ENCODE measurements at regions not wholly inside any gene's neighbourhood (a gene's known extent, or its start where the extent isn't known, plus 50 kb on each side); places are given as distances from the start of the nearest gene placed in this dataset.

DNA sequence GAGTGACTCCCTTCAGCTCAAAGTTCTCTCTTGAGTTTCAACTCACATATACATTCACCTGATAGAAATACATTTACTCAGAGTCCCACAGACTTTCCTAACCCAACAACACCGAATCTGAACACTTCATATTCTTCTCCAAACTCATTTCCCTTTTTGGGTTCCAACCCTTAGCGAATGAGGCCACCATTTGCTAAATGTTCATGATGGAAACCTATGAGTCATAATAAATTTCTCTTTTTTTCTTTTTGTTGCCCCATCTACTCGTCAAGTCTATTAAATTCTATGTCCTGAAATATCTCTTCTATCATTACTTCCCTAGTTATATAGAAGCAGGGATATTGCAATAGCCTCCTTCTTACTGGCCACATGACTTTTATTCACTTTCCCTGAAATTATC lies 100.1 kb downstream of the HLX start:
- in situ Hi-C loops (cut with MboI; ENCODE audit: low sequenced_read_pairs), result no loop called here

DNA sequence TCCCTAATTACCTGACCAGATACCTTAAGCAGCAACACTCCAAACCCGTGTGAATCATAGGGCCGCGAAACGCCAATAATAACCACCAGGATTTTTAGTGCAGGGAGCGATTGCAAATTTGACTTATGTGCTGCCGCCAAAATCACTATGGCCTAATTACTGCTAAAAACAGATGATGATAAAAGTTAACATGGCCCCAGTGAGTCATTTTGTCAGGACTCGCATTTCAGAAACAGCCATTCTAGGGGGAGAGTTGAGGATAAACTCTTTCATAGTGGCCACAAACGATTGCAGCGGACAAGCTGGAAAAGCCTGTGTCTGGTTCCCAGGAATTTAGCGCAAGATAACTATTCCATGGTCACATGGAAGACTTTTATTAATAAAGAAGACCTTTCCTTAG lies 103.4 kb downstream of the HLX start:
- in situ Hi-C loops (cut with MboI; ENCODE audit: low sequenced_read_pairs), result no loop called here

DNA sequence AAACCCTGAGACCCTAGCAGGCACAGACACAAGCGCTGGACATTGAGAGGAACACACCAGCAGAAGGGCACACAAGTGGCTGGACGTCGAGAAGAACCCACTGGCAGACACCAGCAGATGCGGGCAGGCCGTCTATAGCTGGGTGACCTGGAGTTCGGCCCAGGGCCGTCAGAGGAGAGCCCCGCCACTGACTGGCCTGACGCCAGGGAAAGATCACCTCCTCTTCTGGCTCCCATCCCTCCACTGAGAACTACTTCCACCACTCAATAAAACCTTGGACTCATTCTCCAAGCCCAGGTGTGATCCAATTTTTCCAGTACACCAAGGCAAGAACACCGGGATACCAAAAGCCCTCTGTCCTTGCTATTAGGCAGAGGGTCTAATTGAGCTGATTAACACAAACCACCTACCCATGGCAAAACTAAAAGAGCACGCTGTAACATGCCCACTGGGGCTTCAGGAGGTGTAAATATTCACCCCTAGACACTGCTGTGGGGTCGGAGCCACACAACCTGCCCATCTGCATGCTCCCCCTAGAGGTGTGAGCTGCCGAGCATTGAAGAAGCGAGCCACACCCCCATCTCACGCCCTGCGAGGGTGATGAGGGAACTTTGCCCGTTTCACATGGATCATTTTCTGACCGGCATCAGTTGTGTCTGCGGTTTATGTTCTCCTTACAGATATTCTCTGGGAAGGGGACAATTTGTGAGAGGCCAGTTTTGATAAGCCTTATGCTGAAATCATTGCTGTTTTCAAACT lies 104.8 kb downstream of the HLX start:
- in situ Hi-C loops (cut with MboI; ENCODE audit: low sequenced_read_pairs), result no loop called here

DNA sequence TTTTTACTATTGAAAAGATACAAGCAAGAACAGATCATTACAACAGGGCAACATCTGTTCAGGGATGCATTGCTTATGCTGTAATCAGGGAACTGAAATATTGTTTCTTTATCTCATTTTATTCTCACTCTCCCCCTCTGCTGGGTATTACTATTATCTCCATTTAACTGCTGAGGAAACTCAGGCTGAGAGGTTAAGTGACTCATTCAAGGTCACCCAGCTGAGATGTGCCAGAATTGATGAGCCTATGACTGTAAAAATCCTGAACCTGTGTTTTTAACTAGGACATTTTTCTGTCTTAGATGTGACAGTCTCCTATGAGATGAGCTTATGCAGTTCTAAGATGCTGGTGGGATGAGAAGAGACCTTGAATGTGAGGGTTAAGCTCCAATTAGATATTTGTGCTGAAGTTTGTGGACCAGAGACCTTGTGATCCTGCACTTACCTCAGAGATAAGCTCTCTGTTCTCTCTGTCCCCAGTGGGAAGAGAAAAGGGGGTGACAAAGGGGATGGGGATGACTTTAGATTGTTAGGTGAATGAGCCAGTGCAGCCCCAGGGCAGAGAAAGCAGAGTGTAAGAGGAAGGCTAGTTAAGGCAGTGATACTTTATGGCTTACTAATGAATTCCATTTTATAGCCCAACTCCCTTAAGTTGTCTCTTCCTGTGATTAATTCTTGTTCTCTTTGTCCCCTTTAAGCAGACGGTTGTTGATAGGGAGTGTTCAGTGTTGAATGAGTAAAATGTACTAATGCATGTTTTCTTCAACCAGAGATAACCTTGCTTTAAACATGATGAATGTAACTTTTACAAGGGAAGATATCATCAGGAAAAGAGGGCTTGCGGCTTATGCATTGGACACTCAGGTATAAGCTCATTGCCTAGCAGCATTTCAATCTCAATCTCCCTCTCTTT lies 111.4 kb downstream of the HLX start:
- in situ Hi-C loops (cut with MboI; ENCODE audit: low sequenced_read_pairs), result no loop called here

DNA sequence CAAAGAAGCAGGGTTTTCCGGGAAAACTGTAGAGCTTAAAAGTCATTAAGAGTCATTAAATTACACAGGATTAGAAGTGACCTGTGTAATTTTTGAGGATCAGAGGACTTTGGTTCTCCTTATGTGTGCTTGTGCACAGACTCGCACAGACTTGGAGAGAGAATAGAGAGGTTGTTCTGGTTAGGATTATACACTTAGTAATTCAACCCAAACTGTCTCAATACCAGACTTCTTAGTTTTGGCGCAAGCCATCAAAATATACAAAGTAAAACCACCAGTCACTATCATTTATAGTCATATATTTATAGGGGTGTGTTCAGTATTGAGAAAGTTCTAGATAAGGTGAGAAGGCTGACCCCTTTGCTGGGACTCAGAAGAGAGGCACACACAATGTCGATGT lies 112.3 kb downstream of the HLX start:
- in situ Hi-C loops (cut with MboI; ENCODE audit: low sequenced_read_pairs), result no loop called here

DNA sequence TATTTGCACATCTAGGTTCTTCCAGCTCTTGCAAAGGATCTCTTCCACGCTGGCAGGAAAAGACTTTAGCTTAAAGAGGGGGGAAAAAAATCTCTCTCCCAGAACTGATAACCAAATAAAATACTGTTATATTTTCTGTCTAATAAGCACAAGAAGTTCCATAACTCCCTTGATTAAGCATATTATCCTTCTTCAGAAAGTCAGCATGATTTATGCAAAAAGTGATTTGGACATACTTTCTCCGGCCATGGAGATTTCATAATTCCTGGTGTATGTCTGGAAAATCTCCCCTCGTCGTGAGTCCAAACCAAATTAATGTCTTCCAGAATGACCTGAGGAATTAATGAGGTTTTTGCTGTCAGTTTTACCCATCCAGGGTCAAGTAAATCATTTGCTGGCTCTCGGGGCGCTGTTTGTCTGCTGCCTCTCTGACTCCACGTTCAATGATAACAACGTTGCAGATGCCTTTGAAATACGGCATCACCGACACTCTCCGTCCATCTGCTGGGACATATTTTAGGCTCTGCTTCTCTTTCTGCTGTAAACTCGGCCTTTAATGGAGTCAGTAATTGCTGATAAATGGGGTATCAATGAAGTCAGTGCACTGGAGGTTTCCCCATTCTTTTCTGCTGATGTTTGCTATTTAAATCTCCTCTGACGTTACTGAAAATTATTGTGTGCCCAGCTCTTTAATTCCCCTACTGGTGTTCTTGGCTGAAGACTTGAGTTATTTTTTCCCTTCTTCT lies 112.9 kb downstream of the HLX start:
- in situ Hi-C loops (cut with MboI; ENCODE audit: low sequenced_read_pairs), result no loop called here

DNA sequence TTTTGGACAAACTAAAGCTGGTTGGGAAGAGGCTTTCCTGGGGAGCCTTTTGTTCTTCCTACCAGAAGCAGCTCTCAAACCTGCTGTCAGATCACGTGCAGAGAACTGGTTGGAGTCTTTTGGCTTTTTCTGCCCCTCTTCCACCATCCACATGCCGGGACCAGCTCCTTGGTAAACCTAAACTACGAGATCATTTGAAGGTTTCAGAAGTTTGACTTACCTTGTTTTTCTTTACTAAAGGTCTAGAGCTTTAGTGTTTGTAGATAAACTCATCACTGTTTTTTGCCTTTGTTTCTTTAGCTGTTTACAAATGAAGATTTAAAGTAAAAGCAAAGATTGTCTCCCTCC lies 113.4 kb downstream of the HLX start:
- in situ Hi-C loops (cut with MboI; ENCODE audit: low sequenced_read_pairs), result no loop called here

DNA sequence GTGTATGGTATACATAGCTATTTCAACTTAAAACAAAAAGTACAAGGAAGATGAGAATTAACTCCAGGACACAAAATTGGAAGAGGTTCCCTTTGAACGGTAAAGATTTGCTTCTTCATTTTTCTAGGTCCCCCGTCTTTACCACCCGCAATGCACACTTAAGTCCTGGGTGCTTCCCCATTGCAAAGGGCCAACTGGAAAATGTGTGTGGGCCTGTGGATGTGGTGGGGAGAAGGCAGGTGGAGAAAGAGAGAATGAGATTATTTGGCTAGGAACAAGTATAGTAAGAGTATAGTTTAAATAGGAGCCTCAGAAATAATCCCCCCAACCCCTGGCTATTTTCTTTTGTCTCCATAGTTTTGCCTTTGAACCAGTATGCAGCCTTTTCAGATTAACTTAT lies 115.4 kb downstream of the HLX start:
- in situ Hi-C loops (cut with MboI; ENCODE audit: low sequenced_read_pairs), result no loop called here

DNA sequence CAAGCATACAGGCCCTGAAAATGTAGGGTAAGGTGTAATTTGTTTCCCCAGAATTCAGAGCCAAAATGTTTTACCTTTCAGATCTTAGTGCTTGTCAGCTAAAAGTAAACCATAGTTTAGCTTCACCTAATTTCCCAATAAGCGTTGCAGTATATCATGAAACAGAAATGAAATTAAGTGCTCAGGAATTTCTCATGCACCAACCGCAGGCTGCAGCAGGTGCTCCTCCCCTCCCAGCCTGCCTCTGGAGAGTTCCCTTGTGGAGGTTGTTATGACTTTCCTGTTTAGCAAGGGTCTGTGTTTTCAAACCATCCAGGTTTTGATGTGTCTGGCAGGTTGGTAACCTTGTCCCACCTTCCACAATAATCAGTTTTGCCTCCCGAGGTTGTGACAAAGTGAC lies 118.5 kb downstream of the HLX start:
- in situ Hi-C loops (cut with MboI; ENCODE audit: low sequenced_read_pairs), result no loop called here

DNA sequence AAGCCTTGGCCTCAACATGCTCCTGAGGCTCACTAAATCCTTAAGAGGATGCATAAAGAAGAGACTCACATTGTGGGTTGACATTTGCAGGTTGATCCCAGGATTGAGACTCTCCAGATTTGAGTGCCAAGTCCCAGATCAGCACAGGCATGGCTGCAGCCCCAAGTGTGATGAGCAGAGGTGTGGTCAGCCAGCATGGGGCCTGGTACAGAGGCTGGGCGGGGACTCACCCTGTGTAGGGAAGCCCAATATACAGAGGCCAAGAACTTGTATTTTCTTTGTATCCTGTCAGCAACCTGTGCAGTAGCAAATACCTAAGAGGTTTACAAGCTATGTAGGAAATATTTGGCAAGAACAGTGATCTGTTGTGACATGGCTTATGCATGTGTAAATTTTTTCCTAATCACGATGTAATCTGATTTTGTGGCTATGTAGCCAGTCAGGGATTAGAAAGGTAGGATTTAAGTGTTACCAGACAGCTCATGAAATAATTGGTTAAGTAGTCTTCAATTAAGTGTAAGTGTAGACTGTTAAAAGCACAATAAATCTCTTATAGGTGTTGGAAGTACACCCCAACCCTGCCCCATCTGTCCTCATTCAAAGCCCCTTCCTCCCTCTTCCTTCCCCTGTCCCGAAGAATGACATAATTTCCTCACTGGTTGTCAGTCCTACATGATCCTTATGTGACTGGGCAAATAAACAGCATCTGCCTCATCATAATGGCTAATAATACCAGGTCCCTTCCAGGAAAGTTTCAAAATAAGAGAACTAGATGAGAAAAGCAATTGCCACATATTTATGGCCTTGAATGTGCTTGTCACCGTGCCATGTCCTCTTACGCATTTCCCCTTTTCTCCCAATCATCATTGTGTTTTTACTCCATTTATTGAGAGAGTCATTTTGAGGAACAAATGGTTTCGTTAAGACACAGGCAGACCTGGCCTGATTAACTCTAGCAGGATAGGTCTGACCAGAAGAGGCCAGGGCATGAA lies 120.9 kb downstream of the HLX start:
- in situ Hi-C loops (cut with MboI; ENCODE audit: low sequenced_read_pairs), result no loop called here

DNA sequence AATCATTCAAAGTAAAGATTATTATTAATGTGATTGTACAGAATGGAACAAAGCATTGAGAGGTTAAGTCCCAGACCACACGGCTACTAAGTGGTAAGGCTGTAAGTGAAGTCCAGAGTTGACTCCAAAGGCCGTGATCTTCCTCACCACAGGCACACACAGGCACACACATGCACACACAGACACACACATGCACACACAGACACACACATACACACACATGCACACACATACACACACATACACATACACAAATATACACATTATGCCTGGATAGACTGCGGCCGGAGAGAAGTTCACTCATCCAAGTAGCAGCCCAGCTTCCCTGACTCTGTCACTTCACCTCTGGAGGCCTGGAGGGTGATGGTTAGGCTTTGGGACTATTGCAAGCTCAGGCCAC lies 121.9 kb downstream of the HLX start:
- in situ Hi-C loops (cut with MboI; ENCODE audit: low sequenced_read_pairs), result no loop called here

DNA sequence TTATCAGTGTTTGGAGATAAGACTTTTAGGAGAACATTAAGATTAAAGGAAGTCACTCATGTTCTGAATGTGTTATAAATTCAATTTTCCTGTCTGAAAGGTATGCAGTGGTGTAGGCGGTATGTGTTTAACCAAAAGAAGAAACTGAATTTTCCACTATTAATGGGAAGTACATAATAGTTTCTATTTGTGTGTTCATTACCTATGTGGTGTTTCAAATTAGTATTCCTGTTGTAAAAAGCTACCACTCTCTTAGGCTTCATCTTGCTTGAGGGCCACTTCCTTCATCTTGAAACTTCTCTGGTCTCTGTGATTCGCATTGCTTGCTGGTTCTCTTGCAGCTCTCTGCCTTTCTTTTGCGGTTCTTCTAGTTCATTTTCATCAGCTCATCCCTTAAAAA lies 123.4 kb downstream of the HLX start:
- in situ Hi-C loops (cut with MboI; ENCODE audit: low sequenced_read_pairs), result no loop called here

DNA sequence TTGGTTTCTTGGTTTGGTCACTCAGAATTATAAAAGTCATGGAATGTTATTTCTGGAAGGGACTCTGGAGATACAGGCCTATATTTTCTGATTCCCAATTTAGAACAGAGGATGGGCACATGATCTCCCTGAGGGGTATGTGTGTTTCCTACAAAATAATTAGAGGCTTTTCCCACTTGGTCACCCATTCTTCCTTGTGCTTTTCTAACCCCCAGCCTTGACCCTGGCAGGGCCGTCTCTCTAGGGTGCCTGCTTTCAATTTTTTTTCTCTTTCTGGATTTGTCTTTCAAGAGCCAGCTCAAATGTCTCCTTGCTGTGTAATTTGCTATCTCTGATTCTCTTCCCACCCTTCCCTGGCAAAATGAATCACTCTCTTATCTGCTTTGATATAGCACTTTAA lies 131.9 kb downstream of the HLX start:
- in situ Hi-C loops (cut with MboI; ENCODE audit: low sequenced_read_pairs), result no loop called here

DNA sequence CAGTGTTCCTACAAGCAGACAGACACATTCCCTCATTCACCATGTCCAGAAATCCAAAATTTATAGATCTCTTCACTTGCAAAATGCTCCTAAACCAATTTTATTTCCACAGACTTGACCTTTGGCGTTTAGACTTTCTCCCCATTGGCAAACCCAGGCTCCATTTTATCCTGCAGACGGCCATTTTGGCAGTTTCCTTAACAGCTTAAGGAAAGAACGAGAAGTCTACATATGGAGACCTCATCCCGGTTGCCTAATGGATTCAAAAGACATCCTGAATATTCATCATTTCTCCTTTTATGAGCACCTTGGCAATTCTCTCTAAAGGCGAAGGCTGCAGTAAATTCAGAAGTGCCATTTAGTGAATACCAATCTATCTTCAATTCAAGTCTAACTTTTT lies 132.9 kb downstream of the HLX start:
- in situ Hi-C loops (cut with MboI; ENCODE audit: low sequenced_read_pairs), result no loop called here

DNA sequence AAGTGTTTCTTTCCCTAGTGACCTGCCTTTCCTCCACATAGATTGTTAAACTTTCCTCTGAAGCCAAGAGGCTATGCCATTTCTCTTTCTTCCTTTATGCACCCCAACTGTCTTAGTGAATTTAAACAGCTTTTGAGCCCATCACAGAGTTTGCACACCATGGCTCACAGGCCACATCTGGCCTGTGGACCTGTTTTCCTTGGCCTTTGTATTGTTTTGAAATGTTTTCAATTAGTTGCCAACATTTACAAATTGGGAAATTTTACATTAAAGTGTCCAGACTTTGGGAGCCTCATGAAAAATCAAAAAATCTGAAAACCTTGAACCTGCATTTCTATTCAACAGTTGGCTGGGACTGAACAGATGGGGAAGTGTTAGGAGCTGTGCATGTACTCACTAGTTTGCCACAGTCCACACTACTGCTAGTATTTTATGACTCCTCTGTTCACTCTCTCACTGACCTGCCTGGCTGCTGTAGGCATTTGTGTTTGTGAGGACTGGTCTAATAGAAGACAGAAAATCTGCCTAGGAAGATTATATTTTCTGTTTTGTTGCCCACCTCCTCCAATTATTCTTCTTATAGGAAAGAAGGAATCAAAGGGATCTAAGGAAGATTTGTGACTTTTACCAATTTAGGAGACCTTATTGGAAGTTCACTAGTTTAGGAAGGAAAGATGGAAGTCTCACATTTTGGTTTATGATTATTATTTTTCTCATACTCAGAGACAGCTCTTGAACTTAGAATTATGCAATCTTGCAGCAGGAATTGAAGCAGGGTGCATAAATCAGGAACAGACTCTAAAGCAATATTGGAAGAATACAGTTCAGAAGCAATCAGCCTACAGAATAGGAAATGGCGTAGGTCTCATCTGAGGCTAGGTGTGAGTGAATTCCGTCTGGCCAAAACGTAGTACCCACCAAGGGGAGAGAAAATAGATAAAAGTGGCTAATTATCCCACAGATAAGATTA lies 134.7 kb downstream of the HLX start:
- in situ Hi-C loops (cut with MboI; ENCODE audit: low sequenced_read_pairs), result no loop called here

DNA sequence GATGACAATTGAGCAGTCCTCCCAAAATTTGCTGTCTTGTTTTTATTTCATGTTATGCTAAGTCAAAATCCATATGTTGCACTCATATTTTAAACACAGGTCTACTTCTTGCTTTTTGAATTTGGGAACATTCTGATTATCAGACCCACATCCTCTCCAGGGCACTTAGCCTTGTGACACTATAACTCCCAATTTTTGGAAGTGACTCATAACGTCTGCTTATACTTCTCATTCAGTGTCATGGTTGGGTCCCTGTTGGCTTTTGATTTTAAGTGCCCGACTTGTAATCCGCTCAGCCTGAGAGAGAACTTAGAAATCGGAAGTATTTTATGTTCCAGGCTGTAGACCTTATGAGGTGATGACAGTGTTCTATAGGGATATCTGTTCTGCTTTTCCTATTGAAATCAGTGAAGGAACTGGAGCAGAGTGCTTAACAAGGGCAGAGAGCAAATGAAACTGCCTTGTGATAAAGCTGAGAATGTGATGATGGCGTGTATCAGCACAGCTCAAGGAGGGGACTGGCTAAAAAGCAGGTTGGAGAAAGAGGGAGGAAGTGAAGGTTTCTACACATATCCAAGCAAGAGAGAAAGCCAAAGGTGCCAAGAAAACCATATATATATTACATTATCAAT lies 136.0 kb downstream of the HLX start:
- in situ Hi-C loops (cut with MboI; ENCODE audit: low sequenced_read_pairs), result no loop called here

DNA sequence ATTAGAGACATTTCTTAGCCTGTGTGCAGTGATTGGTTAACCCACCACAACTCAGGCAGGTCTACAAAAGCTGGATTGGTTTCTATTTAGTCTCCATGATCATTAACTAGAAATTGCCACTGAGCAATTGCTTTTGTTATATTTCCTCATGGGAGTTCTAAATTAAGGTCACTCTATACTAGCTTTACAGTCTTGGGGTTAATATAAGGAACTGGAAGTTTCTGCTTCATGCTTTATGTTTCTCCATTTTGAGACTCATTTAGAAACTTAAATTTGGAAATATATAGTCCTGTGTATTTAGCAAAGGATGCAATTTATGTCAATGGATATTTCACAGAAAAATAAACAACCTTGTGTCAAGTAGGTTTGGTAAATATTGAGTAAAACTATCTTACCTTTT lies 137.5 kb downstream of the HLX start:
- in situ Hi-C loops (cut with MboI; ENCODE audit: low sequenced_read_pairs), result no loop called here

DNA sequence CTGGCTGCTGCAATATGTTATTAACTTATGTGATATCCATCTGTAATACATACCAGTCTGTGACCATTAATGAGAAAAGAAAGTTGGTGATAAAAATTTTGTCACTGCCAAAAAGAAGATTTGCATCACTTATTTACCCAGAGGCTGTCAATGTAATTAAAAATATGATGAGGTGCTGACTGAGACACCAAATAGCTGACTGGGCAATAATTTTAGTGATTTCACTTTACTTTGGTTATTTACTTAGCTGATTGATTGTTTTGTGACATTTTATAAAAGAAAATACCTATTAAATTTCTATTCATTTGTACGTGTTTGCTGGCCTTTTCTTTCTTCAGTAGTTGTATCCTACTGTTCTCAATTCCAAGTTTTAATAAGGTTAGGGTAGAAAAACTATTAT lies 139.2 kb downstream of the HLX start:
- in situ Hi-C loops (cut with MboI; ENCODE audit: low sequenced_read_pairs), result no loop called here

DNA sequence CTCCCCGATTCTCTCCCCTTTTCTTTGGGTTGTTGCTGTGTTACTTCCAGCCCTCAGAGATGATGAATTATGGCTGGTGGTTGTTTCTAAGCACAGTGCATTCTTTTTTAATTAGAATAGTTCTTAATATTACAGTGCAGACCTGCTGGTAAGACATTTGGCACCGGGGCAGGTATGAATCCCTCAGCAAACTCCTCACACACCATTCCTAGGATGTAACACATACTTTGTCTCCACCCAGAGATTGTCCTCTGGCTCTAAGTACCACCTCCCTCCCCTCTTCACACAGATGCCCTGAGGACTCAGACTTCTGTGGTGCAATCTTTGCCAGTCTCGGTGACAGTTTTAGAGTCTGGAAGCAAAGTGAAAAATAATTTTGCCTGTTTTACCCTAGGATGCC lies 143.1 kb downstream of the HLX start:
- in situ Hi-C loops (cut with MboI; ENCODE audit: low sequenced_read_pairs), result no loop called here
